GM12878 (cell line): ENCODE measurements at regions not wholly inside any gene's neighbourhood (a gene's known extent, or its start where the extent isn't known, plus 50 kb on each side); places are given as distances from the start of the nearest gene placed in this dataset.

Experiments
- ATAC-seq: fragments of 200-7000 bp; cut with Tn5 transposase; 3 replicates; pipeline ENCODE4 v1.9.1; 2020; ENCODE audit warnings: mild to moderate bottlenecking, moderate library complexity
- BruUV-seq: library from RNA; stranded (reverse); fragments of 400-500 nt; replicated peaks from 2 replicates; lab custom pipeline; 2021; lab: Mats Ljungman, UMichigan
- CTCF ChIA-PET: fragments of 300-600 bp; sonication (Branson Sonifier 250); formaldehyde crosslinking; extraction: SDS; loops from one replicate; lab custom pipeline; 2021; ENCODE audit warnings: inconsistent platforms; lab: Yijun Ruan, JAX
- POLR2A ChIA-PET: fragments of 350-600 bp; formaldehyde crosslinking; extraction: SDS; loops from one replicate; lab custom pipeline; 2021; ENCODE audit warnings: inconsistent platforms; lab: Charles Lee
- RAD21 ChIA-PET: fragments of 300-600 bp; sonication (Branson Sonifier 250); formaldehyde crosslinking; loops from one replicate; lab custom pipeline; 2023; ENCODE audit warnings: antibody characterized with exemption; ENCODE audit not compliant: unreplicated experiment; lab: Charles Lee
- SMC1A ChIA-PET: fragments of 300-600 bp; sonication (Branson Sonifier 250); formaldehyde crosslinking; loops from one replicate; lab custom pipeline; 2023; ENCODE audit not compliant: unreplicated experiment, uncharacterized antibody; lab: Charles Lee
- DNase-seq: peaks from one replicate; pipeline ENCODE4 v3.0.0-alpha.2; 2011; ENCODE audit warnings: low read depth, low spot score
- FAIRE-seq: peaks from 3 replicates; lab custom pipeline; 2011; peaks lifted over from hg19 to GRCh38; lab: Jason Lieb, UNC
- H2AFZ ChIP-seq: 2 replicates; pipeline ENCODE4 v1.6.0; 2011; ENCODE audit warnings: low read depth, low read length, control low read depth; ENCODE audit not compliant: control insufficient read depth
- H3K27ac ChIP-seq: 2 replicates; pipeline ENCODE4 v1.5.1; 2011; ENCODE audit warnings: control low read depth; ENCODE audit not compliant: control insufficient read depth, insufficient read depth
- H3K27me3 ChIP-seq, 2 experiments: replicated peaks in 1 of 2; 2 replicates each; pipeline versions ENCODE4 v1.6.0 to v1.6.1; 2011; ENCODE audit warnings: low read length in 1 of 2; ENCODE audit not compliant: control insufficient read depth in 2 of 2, insufficient read depth in 2 of 2
- H3K36me3 ChIP-seq, 2 experiments: 2 replicates each; pipeline ENCODE4 v1.5.1; 2011; ENCODE audit warnings: low read length in 1 of 2; ENCODE audit not compliant: control insufficient read depth in 2 of 2, insufficient read depth in 2 of 2
- H3K4me1 ChIP-seq: 2 replicates; pipeline ENCODE4 v1.6.1; 2011; ENCODE audit warnings: mild to moderate bottlenecking, low read length, moderate library complexity, mixed read lengths; ENCODE audit not compliant: control insufficient read depth, insufficient read depth
- H3K4me2 ChIP-seq: 2 replicates; pipeline ENCODE4 v1.6.0; 2011; ENCODE audit warnings: control low read depth; ENCODE audit not compliant: control insufficient read depth, insufficient read depth
- H3K4me3 ChIP-seq: fragments of 200-600 bp; sonication (generic); 2 replicates; pipeline ENCODE4 v1.5.1; 2016
- H3K79me2 ChIP-seq: 2 replicates; pipeline ENCODE4 v1.6.0; 2011; ENCODE audit warnings: low read length; ENCODE audit not compliant: control insufficient read depth, insufficient read depth
- H3K9ac ChIP-seq: 2 replicates; pipeline ENCODE4 v1.8.0; 2011; ENCODE audit warnings: low read length, control low read depth, mixed read lengths; ENCODE audit not compliant: control insufficient read depth, insufficient read depth
- H3K9me3 ChIP-seq: replicated peaks from 3 replicates; pipeline ENCODE4 v1.5.1; 2011; ENCODE audit warnings: mild to moderate bottlenecking, low read length; ENCODE audit not compliant: control insufficient read depth, insufficient read depth
- H4K20me1 ChIP-seq: 2 replicates; pipeline ENCODE4 v1.6.0; 2011; ENCODE audit not compliant: control insufficient read depth, insufficient read depth
- CREB1 ChIP-seq: IDR thresholded peaks from 2 replicates; pipeline ENCODE4 v1.6.1; 2012; ENCODE audit warnings: low read depth, mild to moderate bottlenecking, inconsistent platforms
- E2F8 ChIP-seq: fragments of 450-650 bp; IDR thresholded peaks from 2 replicates; pipeline ENCODE4 v1.6.1; 2018; ENCODE audit warnings: mild to moderate bottlenecking, low read depth, moderate library complexity; ENCODE audit not compliant: partially characterized antibody
- EGR1 ChIP-seq, 2 experiments: IDR thresholded peaks; 1 replicate in 1 of 2; 2 replicates in 1 of 2; pipeline ENCODE4 v1.6.1; 2011 to 2012; ENCODE audit warnings: low read depth in 2 of 2, low read length in 2 of 2, borderline replicate concordance in 1 of 2, mild to moderate bottlenecking in 1 of 2, moderate library complexity in 1 of 2
- NFYA ChIP-seq: IDR thresholded peaks from 2 replicates; pipeline ENCODE4 v1.6.1; 2011; ENCODE audit warnings: low read depth, mild to moderate bottlenecking, low read length, improper control_type of control experiment, borderline replicate concordance
- SREBF2 ChIP-seq: IDR thresholded peaks from 2 replicates; pipeline ENCODE4 v1.6.1; 2012; ENCODE audit warnings: mild to moderate bottlenecking, low read length
- ZBTB33 ChIP-seq: fragments of 450-650 bp; IDR thresholded peaks from 2 replicates; pipeline ENCODE4 v1.6.1; 2017; ENCODE audit warnings: mild to moderate bottlenecking
- ZNF217 ChIP-seq: fragments of 450-650 bp; IDR thresholded peaks from 2 replicates; pipeline ENCODE4 v1.6.1; 2017; ENCODE audit warnings: antibody characterized with exemption, mild to moderate bottlenecking
- ZNF592 ChIP-seq: fragments of 450-650 bp; IDR thresholded peaks from 2 replicates; pipeline ENCODE4 v1.6.1; 2017; ENCODE audit warnings: mild to moderate bottlenecking, moderate library complexity
- WGBS: methylation state at CpG from one replicate; pipeline ENCODE4 v1.1.6; 2016; ENCODE audit warnings: low lambda C conversion rate; ENCODE audit not compliant: insufficient replicate concordance, insufficient coverage; ENCODE audit errors: missing lambda C conversion rate; 5-methylcytosine and 5-hydroxymethylcytosine counted together
- in situ Hi-C: fragments of 300-500 bp; cut with MboI; formaldehyde crosslinking; loops from 9 replicates; pipeline ENCODE4 v1.14.3; 2018; ENCODE audit warnings: mixed read lengths
- intact Hi-C: fragments of 100-400 bp; cut with micrococcal nuclease; formaldehyde crosslinking; loops from one replicate; pipeline ENCODE4 v1.14.2; 2022; ENCODE audit not compliant: unreplicated experiment
- TF ChIP-seq, protein P1 (sequence below): fragments of 450-650 bp; IDR thresholded peaks from 2 replicates; pipeline ENCODE4 v1.6.1; 2016; ENCODE audit warnings: mild to moderate bottlenecking
- TF ChIP-seq, protein P2 (sequence below): IDR thresholded peaks from 2 replicates; pipeline ENCODE4 v1.6.1; 2012; ENCODE audit warnings: low read length, inconsistent platforms
- TF ChIP-seq, protein P3 (sequence below): IDR thresholded peaks from 2 replicates; pipeline ENCODE4 v1.6.1; 2012; ENCODE audit warnings: low read depth, low read length, improper control_type of control experiment

GRCh38 chr14:104320611-104321086 is 182.3 kb downstream of the KIF26A start:
- no peaks in the 10 kb centered on the region for H4K20me1 ChIP-seq
- no peak for DNase-seq
- H3K27ac ChIP-seq, result no peak overlapping the region
- FAIRE-seq, result no peak
- intact Hi-C loops (no loop called here), in situ Hi-C loops (no loop called here)
- H3K27me3 ChIP-seq, result no peaks in the 10 kb centered on the region; a peak in 3 of 4 replicates
- H3K4me2 ChIP-seq, result no peak overlapping the region
- 6% methylated on average over 17 of the region's 20 CpGs for WGBS
- no peak overlapping the region for H3K9ac ChIP-seq
- no peak for ATAC-seq
- H3K36me3 ChIP-seq, result no peaks in the 10 kb centered on the region
- no peak overlapping the region for H2AFZ ChIP-seq
- no peak overlapping the region for H3K4me3 ChIP-seq
- CTCF ChIA-PET, result no interaction called here
- H3K79me2 ChIP-seq, result no peaks in the 10 kb centered on the region
- H3K4me1 ChIP-seq, result no peaks in the 10 kb centered on the region
- POLR2A ChIA-PET, result no interaction called here
- no TSS peak for BruUV-seq
- H3K9me3 ChIP-seq, result no peaks in the 10 kb centered on the region
- SMC1A ChIA-PET, result no interaction called here
- RAD21 ChIA-PET, result no interaction called here
- TF ChIP-seq E2F8, result no peak
- TF ChIP-seq, protein P1, sequence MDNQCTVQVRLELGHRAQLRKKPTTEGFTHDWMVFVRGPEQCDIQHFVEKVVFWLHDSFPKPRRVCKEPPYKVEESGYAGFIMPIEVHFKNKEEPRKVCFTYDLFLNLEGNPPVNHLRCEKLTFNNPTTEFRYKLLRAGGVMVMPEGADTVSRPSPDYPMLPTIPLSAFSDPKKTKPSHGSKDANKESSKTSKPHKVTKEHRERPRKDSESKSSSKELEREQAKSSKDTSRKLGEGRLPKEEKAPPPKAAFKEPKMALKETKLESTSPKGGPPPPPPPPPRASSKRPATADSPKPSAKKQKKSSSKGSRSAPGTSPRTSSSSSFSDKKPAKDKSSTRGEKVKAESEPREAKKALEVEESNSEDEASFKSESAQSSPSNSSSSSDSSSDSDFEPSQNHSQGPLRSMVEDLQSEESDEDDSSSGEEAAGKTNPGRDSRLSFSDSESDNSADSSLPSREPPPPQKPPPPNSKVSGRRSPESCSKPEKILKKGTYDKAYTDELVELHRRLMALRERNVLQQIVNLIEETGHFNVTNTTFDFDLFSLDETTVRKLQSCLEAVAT, result no peak
- no peak for TF ChIP-seq ZNF592
- TF ChIP-seq, protein P2, sequence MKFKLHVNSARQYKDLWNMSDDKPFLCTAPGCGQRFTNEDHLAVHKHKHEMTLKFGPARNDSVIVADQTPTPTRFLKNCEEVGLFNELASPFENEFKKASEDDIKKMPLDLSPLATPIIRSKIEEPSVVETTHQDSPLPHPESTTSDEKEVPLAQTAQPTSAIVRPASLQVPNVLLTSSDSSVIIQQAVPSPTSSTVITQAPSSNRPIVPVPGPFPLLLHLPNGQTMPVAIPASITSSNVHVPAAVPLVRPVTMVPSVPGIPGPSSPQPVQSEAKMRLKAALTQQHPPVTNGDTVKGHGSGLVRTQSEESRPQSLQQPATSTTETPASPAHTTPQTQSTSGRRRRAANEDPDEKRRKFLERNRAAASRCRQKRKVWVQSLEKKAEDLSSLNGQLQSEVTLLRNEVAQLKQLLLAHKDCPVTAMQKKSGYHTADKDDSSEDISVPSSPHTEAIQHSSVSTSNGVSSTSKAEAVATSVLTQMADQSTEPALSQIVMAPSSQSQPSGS, result no peak
- no peak for TF ChIP-seq ZBTB33
- TF ChIP-seq EGR1 (IDR thresholded peaks at IDR 0.05; ENCODE audit: borderline replicate concordance in 1 of 2, low read depth in 2 of 2, low read length in 2 of 2), result no peak
- no peak for TF ChIP-seq ZNF217
- no peak for TF ChIP-seq NFYA
- TF ChIP-seq, protein P3, sequence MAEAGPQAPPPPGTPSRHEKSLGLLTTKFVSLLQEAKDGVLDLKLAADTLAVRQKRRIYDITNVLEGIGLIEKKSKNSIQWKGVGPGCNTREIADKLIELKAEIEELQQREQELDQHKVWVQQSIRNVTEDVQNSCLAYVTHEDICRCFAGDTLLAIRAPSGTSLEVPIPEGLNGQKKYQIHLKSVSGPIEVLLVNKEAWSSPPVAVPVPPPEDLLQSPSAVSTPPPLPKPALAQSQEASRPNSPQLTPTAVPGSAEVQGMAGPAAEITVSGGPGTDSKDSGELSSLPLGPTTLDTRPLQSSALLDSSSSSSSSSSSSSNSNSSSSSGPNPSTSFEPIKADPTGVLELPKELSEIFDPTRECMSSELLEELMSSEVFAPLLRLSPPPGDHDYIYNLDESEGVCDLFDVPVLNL, result no peak
- no peak for TF ChIP-seq SREBF2
- no peak for TF ChIP-seq CREB1
